HUES64 (cell line): ENCODE measurements at regions not wholly inside any gene's neighbourhood (a gene's known extent, or its start where the extent isn't known, plus 50 kb on each side); places are given as distances from the start of the nearest gene placed in this dataset.
"Not testable (repeated sequence)": the region's sequence is repeated elsewhere in the genome, so short reads cannot be mapped to it uniquely, and the experiment has no call there.

Experiments used
- H3K27ac ChIP-seq: 2 replicates; pipeline ENCODE4 v1.7.0; 2013; ENCODE audit warnings: low read depth, low read length, inconsistent platforms
- H3K27me3 ChIP-seq: 2 replicates; pipeline ENCODE4 v1.6.1; 2013; ENCODE audit warnings: mild to moderate bottlenecking, low read length; ENCODE audit not compliant: insufficient read depth
- H3K36me3 ChIP-seq: 2 replicates; pipeline ENCODE4 v1.6.1; 2013; ENCODE audit warnings: mild to moderate bottlenecking, low read length; ENCODE audit not compliant: insufficient read depth
- H3K4me1 ChIP-seq: 2 replicates; pipeline ENCODE4 v1.6.1; 2013; ENCODE audit warnings: mild to moderate bottlenecking, low read length, moderate library complexity; ENCODE audit not compliant: insufficient read depth
- H3K4me3 ChIP-seq: 2 replicates; pipeline ENCODE4 v1.5.1; 2013; ENCODE audit warnings: mild to moderate bottlenecking, low read length, moderate library complexity
- H3K9ac ChIP-seq: 2 replicates; pipeline ENCODE4 v1.6.1; 2013; ENCODE audit warnings: mild to moderate bottlenecking, low read depth, low read length
- H3K9me3 ChIP-seq: 2 replicates; pipeline ENCODE4 v1.6.1; 2013; ENCODE audit warnings: low read depth, low read length; ENCODE audit not compliant: insufficient read depth
- WGBS: fragments of 150-250, 120-280 bp; methylation state at CpG from one replicate; pipeline ENCODE4 v1.1.7; 2013; ENCODE audit warnings: missing lambda C conversion rate; 5-methylcytosine and 5-hydroxymethylcytosine counted together

- Histone ChIP-seq H3K27me3 (no peaks in the 10 kb centered on the region), H3K4me1 (peaks cover 6% of the 10 kb centered on the region), H3K9me3 (no peaks in the 10 kb centered on the region), H3K4me3 (no peak overlapping the region), H3K36me3 (no peaks in the 10 kb centered on the region), H3K27ac (no peak overlapping the region), H3K9ac (no peak overlapping the region)
- 73% methylated on average over 2 of the region's 2 CpGs for WGBS
Observed at GRCh38 chr1:224061436-224061835, 52.5 kb upstream of the FBXO28 start.

GRCh38 chr1:224059897-224060427 lies 53.9 kb upstream of the FBXO28 start:
- peaks cover 6% of the 10 kb centered on the region for H3K4me1 ChIP-seq
- H3K36me3 ChIP-seq, result no peaks in the 10 kb centered on the region
- 93% methylated on average over 6 of the region's 6 CpGs for WGBS

GRCh38 chr1:224058303-224058702 lies 55.6 kb upstream of the FBXO28 start:
- H3K4me3 ChIP-seq, result no peak overlapping the region
- no peaks in the 10 kb centered on the region for H3K4me1 ChIP-seq
- H3K27ac ChIP-seq, result no peak overlapping the region
- H3K27me3 ChIP-seq, result no peaks in the 10 kb centered on the region
- WGBS, result 98% methylated on average over 5 of the region's 5 CpGs
- H3K9me3 ChIP-seq, result no peaks in the 10 kb centered on the region
- no peaks in the 10 kb centered on the region for H3K36me3 ChIP-seq
- H3K9ac ChIP-seq, result no peak overlapping the region

More at GRCh38 chr1:224059897-224060427, 53.9 kb upstream of the FBXO28 start:
- H3K9me3 ChIP-seq, result no peaks in the 10 kb centered on the region
- H3K27ac ChIP-seq, result no peak overlapping the region
- no peak overlapping the region for H3K9ac ChIP-seq
- no peak overlapping the region for H3K4me3 ChIP-seq
- no peaks in the 10 kb centered on the region for H3K27me3 ChIP-seq

- Histone ChIP-seq H3K27ac (no peak overlapping the region), H3K36me3 (no peaks in the 10 kb centered on the region), H3K4me3 (no peak overlapping the region), H3K27me3 (no peaks in the 10 kb centered on the region), H3K9me3 (no peaks in the 10 kb centered on the region), H3K9ac (no peak overlapping the region), H3K4me1 (no peaks in the 10 kb centered on the region)
- WGBS, result 91% methylated on average over 7 of the region's 7 CpGs
Observed at GRCh38 chr1:224057461-224058199, 56.3 kb upstream of the FBXO28 start.

- Histone ChIP-seq H3K27me3 (no peaks in the 10 kb centered on the region), H3K36me3 (no peaks in the 10 kb centered on the region), H3K4me3 (no peak overlapping the region), H3K9me3 (no peaks in the 10 kb centered on the region), H3K9ac (no peak overlapping the region), H3K27ac (no peak overlapping the region), H3K4me1 (no peaks in the 10 kb centered on the region)
- WGBS, result 72% methylated on average over 3 of the region's 3 CpGs
Observed at GRCh38 chr1:224054611-224055010, 59.3 kb upstream of the FBXO28 start.

GRCh38 chr1:224054012-224054411 lies 59.9 kb upstream of the FBXO28 start:
- Histone ChIP-seq H3K4me1 (no peaks in the 10 kb centered on the region), H3K9me3 (no peaks in the 10 kb centered on the region), H3K27me3 (no peaks in the 10 kb centered on the region), H3K4me3 (no peak overlapping the region), H3K9ac (no peak overlapping the region), H3K36me3 (no peaks in the 10 kb centered on the region), H3K27ac (no peak overlapping the region)
- 82% methylated on average over 2 of the region's 2 CpGs for WGBS

- no peaks in the 10 kb centered on the region for H3K9me3 ChIP-seq
- no peaks in the 10 kb centered on the region for H3K36me3 ChIP-seq
- no peaks in the 10 kb centered on the region for H3K27me3 ChIP-seq
- no peak overlapping the region for H3K9ac ChIP-seq
- WGBS, result 68% methylated on average over 5 of the region's 5 CpGs
- H3K27ac ChIP-seq, result no peak overlapping the region
- no peak overlapping the region for H3K4me3 ChIP-seq
- H3K4me1 ChIP-seq, result no peaks in the 10 kb centered on the region
Observed at GRCh38 chr1:224053456-224053855, 60.5 kb upstream of the FBXO28 start.

- H3K4me1 ChIP-seq, result no peaks in the 10 kb centered on the region
- no peaks in the 10 kb centered on the region for H3K27me3 ChIP-seq
- 87% methylated on average over 3 of the region's 3 CpGs for WGBS
- H3K36me3 ChIP-seq, result no peaks in the 10 kb centered on the region
- no peak overlapping the region for H3K27ac ChIP-seq
- no peaks in the 10 kb centered on the region for H3K9me3 ChIP-seq
- H3K9ac ChIP-seq, result no peak overlapping the region
- H3K4me3 ChIP-seq, result no peak overlapping the region
Observed at GRCh38 chr1:224052772-224053171, 61.1 kb upstream of the FBXO28 start.

- WGBS, result 72% methylated on average over 4 of the region's 5 CpGs
- not testable (repeated sequence) for H3K27me3 ChIP-seq, H3K9ac ChIP-seq, H3K27ac ChIP-seq, H3K4me1 ChIP-seq, H3K36me3 ChIP-seq, H3K9me3 ChIP-seq, H3K4me3 ChIP-seq
Observed at GRCh38 chr1:224051782-224052181, 62.1 kb upstream of the FBXO28 start.

- H3K9ac ChIP-seq, result no peak overlapping the region
- no peak overlapping the region for H3K4me3 ChIP-seq
- H3K9me3 ChIP-seq, result 0 out of 2 replicates have a peak, but pooled peaks cover 3% of the 10 kb centered on the region
- no peaks in the 10 kb centered on the region for H3K36me3 ChIP-seq
- no peak overlapping the region for H3K27ac ChIP-seq
- no peaks in the 10 kb centered on the region for H3K4me1 ChIP-seq
- no peaks in the 10 kb centered on the region for H3K27me3 ChIP-seq
Observed at GRCh38 chr1:224051086-224051406, 62.9 kb upstream of the FBXO28 start.

GRCh38 chr1:224047538-224047937 lies 66.4 kb upstream of the FBXO28 start:
- Histone ChIP-seq H3K4me1 (no peaks in the 10 kb centered on the region), H3K27ac (no peak overlapping the region), H3K9me3 (0 out of 2 replicates have a peak, but pooled peaks cover 3% of the 10 kb centered on the region), H3K36me3 (no peaks in the 10 kb centered on the region), H3K9ac (no peak overlapping the region), H3K4me3 (no peak overlapping the region), H3K27me3 (no peaks in the 10 kb centered on the region)
- WGBS, result 91% methylated on average over 2 of the region's 2 CpGs

- WGBS, result 92% methylated on average over 7 of the region's 7 CpGs
- H3K9ac ChIP-seq, result no peak overlapping the region
- no peaks in the 10 kb centered on the region for H3K36me3 ChIP-seq
- no peaks in the 10 kb centered on the region for H3K4me1 ChIP-seq
- H3K9me3 ChIP-seq, result 0 out of 2 replicates have a peak, but pooled peaks cover 3% of the 10 kb centered on the region
- H3K4me3 ChIP-seq, result no peak overlapping the region
- no peaks in the 10 kb centered on the region for H3K27me3 ChIP-seq
- no peak overlapping the region for H3K27ac ChIP-seq
Observed at GRCh38 chr1:224045556-224045955, 68.4 kb upstream of the FBXO28 start.
